HG03354 (cell line): ENCODE measurements at regions not wholly inside any gene's neighbourhood (a gene's known extent, or its start where the extent isn't known, plus 50 kb on each side); places are given as distances from the start of the nearest gene placed in this dataset.
"Not testable (repeated sequence)": the region's sequence is repeated elsewhere in the genome, so short reads cannot be mapped to it uniquely, and the experiment has no call there.

Experiments
- ATAC-seq: cut with Tn5 transposase; IDR thresholded peaks from one replicate; pipeline ENCODE4 v1.9.1; 2021; ENCODE audit warnings: mild to moderate bottlenecking; ENCODE audit not compliant: unreplicated experiment, poor library complexity, severe bottlenecking

- ATAC-seq: no peak
Observed at GRCh38 chr3:40737343-40737742, 212.6 kb downstream of the ZNF621 start.

GRCh38 chr3:40739971-40740370, 215.2 kb downstream of the ZNF621 start:
- ATAC-seq: no peak

DNA sequence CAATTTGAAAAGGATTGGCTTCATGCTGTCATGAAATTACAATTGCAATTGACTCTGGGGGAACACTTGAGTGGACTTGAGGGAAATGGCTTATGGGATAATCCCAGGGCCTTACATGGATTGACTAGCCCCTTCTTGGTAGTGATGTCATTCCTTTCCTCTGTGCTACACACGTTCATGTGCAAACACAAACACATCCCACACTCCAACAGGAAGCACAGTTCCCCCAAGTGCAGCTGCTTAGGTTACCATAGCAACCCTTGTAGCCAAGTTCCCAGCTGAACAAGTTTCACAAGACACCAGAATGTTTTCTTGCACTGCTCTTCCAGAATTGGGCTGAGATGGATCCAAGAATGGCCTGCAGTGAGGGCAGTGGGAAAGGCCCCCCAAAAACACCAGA, 217.0 kb downstream of the ZNF621 start:
- ATAC-seq: no peak

- no peak for ATAC-seq
Observed at GRCh38 chr3:40745381-40746106, 220.8 kb downstream of the ZNF621 start.

DNA sequence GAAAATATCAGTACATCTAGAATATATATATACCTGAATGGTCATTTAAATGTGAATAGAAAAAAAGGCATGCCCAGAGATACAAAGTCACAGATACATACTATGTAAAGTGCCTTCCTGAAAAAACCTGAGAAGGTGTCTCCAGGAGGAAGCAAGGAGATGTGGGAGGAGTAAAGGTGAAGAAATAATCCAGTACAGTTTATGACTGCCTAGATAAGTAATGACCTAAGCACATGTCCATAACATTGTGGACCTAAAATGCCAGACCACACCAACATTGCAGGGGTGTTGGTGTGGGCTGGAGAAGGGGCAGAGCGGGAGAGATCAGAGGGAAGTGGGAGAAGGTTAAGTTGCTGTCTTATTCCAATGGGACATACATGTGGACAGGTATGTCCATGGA, 226.9 kb downstream of the ZNF621 start:
- ATAC-seq: no peak

- ATAC-seq: no peak
Observed at GRCh38 chr3:40752492-40752891, 227.7 kb downstream of the ZNF621 start.

GRCh38 chr3:40753291-40753770, 228.6 kb downstream of the ZNF621 start:
- ATAC-seq: no peak

DNA sequence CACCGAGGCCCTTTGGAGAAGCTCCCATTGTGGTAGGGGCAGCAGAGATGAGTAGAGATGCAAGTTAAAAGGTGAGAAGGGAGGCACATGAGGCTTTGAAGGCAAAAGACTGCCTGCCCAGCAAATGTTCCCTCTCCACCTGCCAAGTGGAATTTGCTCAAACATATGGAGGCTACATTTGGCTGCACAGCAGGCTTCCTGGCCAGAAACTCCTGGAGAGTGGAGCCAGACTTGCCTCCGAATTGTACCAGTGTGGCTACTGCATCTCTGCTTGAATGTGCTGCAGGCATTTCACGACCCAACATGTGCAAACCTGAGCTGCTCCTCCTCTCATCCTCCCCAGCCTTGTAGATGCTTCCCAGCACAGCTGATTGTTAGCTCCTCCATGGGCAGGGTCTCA, 229.2 kb downstream of the ZNF621 start:
- no peak for ATAC-seq

- ATAC-seq: no peak
Observed at GRCh38 chr3:40754994-40755393, 230.2 kb downstream of the ZNF621 start.

- no peak for ATAC-seq
Observed at GRCh38 chr3:40756500-40756899, 231.7 kb downstream of the ZNF621 start.

DNA sequence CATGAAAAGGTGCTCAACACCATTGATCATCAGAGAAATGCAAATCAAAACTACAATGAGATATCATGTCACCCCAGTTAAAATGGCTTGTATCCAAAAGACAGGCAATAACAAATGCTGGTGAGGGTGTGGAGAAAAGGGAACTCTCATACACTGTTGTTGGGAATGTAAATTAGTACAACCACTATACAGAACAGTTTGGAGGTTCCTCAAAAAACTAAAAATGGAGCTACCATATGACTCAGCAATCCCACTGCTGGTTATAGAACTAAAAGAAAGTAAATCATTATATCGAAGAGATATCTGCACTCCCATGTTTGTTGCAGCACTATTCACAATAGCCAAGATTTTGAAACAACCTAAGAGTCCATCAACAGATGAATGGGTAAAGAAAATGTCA, 238.0 kb downstream of the ZNF621 start:
- ATAC-seq: not testable (repeated sequence)

DNA sequence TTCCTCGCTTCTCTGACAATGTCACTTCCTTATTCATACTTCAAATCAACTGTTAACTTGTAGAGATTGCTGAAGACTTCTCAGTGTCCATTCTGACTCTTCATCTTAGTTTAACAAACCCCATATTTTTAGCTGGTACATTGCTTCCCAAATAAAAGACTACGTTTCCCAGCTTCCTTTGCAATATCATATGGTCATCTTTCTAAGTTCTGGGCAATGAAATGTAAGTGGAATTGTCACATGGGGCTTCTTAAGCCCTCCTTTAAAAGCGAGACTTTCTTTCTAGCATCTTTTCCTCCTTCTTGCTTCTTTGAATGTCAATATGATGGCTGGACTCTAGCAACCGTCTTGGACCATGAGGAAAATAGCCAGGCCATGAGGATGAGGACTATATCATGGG, 239.0 kb downstream of the ZNF621 start:
- no peak for ATAC-seq

DNA sequence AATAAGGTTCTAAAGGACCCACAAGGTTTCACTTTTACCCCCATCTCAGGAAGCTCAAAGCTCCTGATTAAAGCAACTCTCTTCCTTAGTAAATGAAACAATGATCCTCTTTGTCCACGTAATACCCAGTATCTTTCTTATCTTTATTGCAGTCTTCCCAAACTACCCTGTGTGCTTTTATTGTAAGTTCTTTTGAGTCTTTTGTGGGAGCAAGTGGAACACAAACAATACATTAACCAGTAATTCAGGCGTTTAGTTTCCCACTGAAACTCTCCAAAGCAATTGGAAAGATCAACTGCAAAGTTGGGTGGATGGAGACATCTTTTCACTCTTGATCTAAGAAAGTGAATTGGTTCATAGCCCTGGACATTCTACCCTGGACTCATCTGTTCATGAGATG, 240.0 kb downstream of the ZNF621 start:
- ATAC-seq: no peak

DNA sequence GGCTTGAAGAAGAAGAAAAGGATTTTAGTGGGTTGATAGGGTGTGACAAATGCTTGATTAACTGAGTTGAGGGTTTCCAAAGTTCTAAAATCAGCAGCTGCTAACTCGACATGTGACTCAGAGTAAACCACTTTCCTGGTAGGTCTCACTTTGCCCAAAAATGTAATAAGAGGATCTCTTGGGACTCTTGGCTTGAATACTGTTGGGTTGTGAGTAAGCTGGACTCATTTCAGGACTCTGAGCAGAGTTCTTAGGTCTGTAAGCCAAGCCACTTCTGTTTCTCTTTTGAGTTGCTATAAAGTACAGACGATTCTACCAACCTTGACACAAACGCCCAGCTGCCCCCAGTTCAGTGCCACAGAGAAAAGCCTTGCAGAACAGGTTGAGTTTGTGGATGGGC, 241.1 kb downstream of the ZNF621 start:
- peak; percentile 76 for ATAC-seq

DNA sequence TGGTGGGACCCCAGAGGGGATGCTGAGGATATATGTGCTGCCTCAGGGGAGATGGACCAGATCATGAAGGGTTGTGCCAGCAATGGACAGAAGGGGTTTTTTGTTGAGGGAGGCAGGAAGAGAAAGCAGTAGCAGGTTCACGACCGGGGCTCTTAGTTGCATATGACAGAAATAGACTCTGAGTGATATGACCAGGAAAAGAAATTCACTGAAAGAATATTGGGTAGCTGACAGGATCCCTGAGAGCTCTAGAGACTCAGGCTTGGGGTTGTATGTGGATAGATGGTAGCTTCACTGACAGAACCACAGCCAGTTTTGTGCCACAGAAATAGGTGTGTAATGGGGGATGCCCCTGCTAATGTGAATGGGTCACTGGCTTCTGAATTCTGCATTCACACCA, 241.6 kb downstream of the ZNF621 start:
- peak; percentile 61 for ATAC-seq

DNA sequence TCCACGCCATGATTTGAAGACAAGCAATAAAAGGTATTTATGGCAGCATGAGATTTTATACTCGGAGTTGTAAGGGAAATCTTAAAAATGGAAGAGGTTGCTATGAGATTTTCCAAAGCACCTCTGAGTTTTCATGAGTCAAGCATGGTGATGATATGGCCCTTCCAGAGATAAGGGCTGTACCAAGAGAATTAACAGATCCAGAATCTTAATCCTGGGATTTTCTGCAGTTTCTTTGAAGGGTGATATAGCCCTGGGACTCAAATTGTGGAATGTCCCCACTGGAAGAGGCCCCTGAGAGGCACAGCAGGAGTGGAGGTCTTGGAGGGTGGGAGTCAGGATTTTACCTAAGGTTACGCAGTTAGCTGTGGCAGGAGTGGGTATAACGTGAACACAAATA, 243.3 kb downstream of the ZNF621 start:
- ATAC-seq: no peak

DNA sequence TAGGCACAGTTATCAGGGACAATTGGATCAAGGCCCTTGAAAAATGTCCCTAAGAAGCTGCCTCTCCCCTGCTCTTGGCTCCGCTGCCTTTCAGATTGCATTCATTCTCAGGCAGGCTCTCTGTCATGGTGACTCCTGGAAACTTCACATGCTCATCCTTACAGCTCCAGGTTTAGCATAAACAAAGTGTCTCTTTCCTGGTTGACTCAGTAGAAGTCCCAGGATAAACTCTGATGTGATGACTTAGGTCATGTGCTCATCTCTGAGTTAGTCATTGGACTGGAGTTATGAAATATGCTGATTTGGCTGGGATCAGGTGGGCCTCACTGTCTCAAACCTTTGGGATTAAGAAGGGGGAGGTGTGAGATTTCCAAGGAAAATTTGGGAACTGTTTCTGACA, 243.8 kb downstream of the ZNF621 start:
- no peak for ATAC-seq

DNA sequence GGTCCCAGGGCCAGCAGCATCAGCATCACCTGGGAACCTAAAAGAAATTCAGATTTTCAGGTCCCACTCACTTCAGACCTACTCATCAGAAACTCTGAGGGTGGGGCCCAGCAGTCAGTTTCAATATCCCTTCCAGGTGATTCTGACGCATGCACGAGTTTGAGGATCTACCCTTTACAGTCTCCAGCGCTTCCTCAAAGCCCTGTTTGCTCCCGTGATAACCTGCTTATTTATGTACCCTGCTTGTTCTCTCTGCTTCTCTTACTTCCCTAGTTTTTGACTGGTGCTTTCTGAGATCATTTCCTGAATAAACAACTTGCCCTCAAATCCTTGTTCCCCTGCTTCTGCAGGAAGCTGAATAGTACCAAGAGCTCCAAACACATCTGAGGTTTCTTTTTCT, 245.3 kb downstream of the ZNF621 start:
- no peak for ATAC-seq

GRCh38 chr3:40771112-40771511, 246.4 kb downstream of the ZNF621 start:
- no peak for ATAC-seq

DNA sequence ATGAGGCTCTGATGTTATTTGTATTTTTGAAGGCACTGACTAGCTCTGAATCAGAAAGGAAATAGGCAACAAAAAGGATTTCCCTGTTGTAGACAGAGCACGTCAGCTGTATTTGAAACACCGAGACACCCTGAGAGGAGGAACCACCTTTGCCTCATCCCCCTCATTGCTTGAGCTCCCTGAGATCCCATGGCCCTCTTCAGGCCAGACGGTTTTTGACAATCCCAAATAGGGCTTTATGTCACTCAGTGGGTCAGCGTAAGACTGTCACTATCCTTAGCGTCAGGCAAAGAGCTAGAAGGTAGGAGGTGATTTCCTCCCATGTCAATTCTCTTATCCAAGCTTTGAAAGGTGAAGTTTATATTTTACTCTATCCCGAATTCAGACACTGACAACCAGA, 254.3 kb downstream of the ZNF621 start:
- no peak for ATAC-seq

GRCh38 chr3:40780291-40780924, 255.6 kb downstream of the ZNF621 start:
- ATAC-seq: no peak
